Mesenchymal stem cell (in vitro differentiated cells and primary cell): ENCODE measurements at regions not wholly inside any gene's neighbourhood (a gene's known extent, or its start where the extent isn't known, plus 50 kb on each side); places are given as distances from the start of the nearest gene placed in this dataset.
"Not testable (repeated sequence)": the region's sequence is repeated elsewhere in the genome, so short reads cannot be mapped to it uniquely, and the experiment has no call there.

Experiments
- DNase-seq: peaks from one replicate; pipeline ENCODE4 v3.0.0-alpha.2; 2013
- H2AFZ ChIP-seq: one replicate; pipeline ENCODE4 v1.6.1; 2013; ENCODE audit warnings: low read depth, mild to moderate bottlenecking, control low read depth, inconsistent platforms, low read length, moderate library complexity
- H2AK5ac ChIP-seq: 2 replicates; pipeline ENCODE4 v1.6.1; 2013; ENCODE audit warnings: low read length, moderate library complexity, mild to moderate bottlenecking, inconsistent platforms; ENCODE audit not compliant: severe bottlenecking
- H2BK120ac ChIP-seq: one replicate; pipeline ENCODE4 v1.6.1; 2013; ENCODE audit warnings: low read depth, mild to moderate bottlenecking, inconsistent platforms, low read length, moderate library complexity
- H2BK12ac ChIP-seq, 2 experiments: one replicate each; pipeline ENCODE4 v1.6.1; 2013; ENCODE audit warnings: inconsistent platforms in 2 of 2, low read length in 2 of 2, mild to moderate bottlenecking in 2 of 2, moderate library complexity in 2 of 2, control low read depth in 1 of 2
- H2BK15ac ChIP-seq: one replicate; pipeline ENCODE4 v1.6.1; 2013; ENCODE audit warnings: mild to moderate bottlenecking, low read depth, inconsistent platforms; ENCODE audit not compliant: poor library complexity, severe bottlenecking
- H2BK5ac ChIP-seq: 2 replicates; pipeline ENCODE4 v1.6.1; 2013; ENCODE audit warnings: low read depth, mild to moderate bottlenecking, low read length, control low read depth, inconsistent platforms; ENCODE audit not compliant: poor library complexity, severe bottlenecking
- H3K14ac ChIP-seq, 2 experiments: one replicate each; pipeline ENCODE4 v1.6.1; 2013; ENCODE audit warnings: inconsistent platforms in 2 of 2, low read length in 2 of 2, control low read depth in 1 of 2, mild to moderate bottlenecking in 1 of 2, moderate library complexity in 1 of 2
- H3K18ac ChIP-seq, 2 experiments: one replicate each; pipeline ENCODE4 v1.6.1; 2013; ENCODE audit warnings: inconsistent platforms in 2 of 2, low read length in 2 of 2, control low read depth in 1 of 2, low read depth in 1 of 2, mild to moderate bottlenecking in 1 of 2
- H3K23ac ChIP-seq, 2 experiments: one replicate each; pipeline ENCODE4 v1.6.1; 2013; ENCODE audit warnings: inconsistent platforms in 2 of 2, low read length in 2 of 2, mild to moderate bottlenecking in 2 of 2, moderate library complexity in 2 of 2, control low read depth in 1 of 2
- H3K27ac ChIP-seq: 2 replicates; pipeline ENCODE4 v1.5.1; 2013; ENCODE audit warnings: mild to moderate bottlenecking, moderate library complexity, low read length, control low read depth, inconsistent platforms; ENCODE audit not compliant: poor library complexity, severe bottlenecking
- H3K27me3 ChIP-seq, 2 experiments: 2 replicates each; pipeline versions ENCODE4 v1.6.1 to v1.7.0; 2013; ENCODE audit warnings: low read length in 2 of 2, mild to moderate bottlenecking in 2 of 2, moderate library complexity in 2 of 2, control low read depth in 1 of 2, inconsistent platforms in 1 of 2; ENCODE audit not compliant: control insufficient read depth in 1 of 2, insufficient read depth in 1 of 2
- H3K36me3 ChIP-seq, 2 experiments: 2 replicates each; pipeline versions ENCODE4 v1.6.1 to v1.7.0; 2013; ENCODE audit warnings: low read length in 2 of 2, control low read depth in 1 of 2, inconsistent platforms in 1 of 2, low read depth in 1 of 2, mild to moderate bottlenecking in 1 of 2; ENCODE audit not compliant: insufficient read depth in 2 of 2, control insufficient read depth in 1 of 2
- H3K4ac ChIP-seq, 2 experiments: one replicate each; pipeline ENCODE4 v1.6.1; 2013; ENCODE audit warnings: inconsistent platforms in 2 of 2, low read length in 2 of 2, mild to moderate bottlenecking in 2 of 2, moderate library complexity in 2 of 2, control low read depth in 1 of 2, low read depth in 1 of 2
- H3K4me1 ChIP-seq: 2 replicates; pipeline ENCODE4 v1.6.1; 2013; ENCODE audit warnings: low read depth, low read length, control low read depth; ENCODE audit not compliant: control insufficient read depth, insufficient read depth
- H3K4me2 ChIP-seq: 2 replicates; pipeline ENCODE4 v1.6.1; 2013; ENCODE audit warnings: low read length, mild to moderate bottlenecking, inconsistent platforms; ENCODE audit not compliant: poor library complexity, severe bottlenecking
- H3K4me3 ChIP-seq, 2 experiments: 2 replicates each; pipeline versions ENCODE4 v1.5.1 to v1.7.0; 2013; ENCODE audit warnings: low read length in 2 of 2, mild to moderate bottlenecking in 2 of 2, control low read depth in 1 of 2, low read depth in 1 of 2; ENCODE audit not compliant: insufficient read depth in 1 of 2
- H3K79me1 ChIP-seq: replicated peaks from 2 replicates; pipeline ENCODE4 v1.6.1; 2013; ENCODE audit warnings: mild to moderate bottlenecking, control low read depth, low read length, inconsistent platforms; ENCODE audit not compliant: poor library complexity, severe bottlenecking
- H3K9ac ChIP-seq: 2 replicates; pipeline ENCODE4 v1.7.0; 2013; ENCODE audit warnings: mild to moderate bottlenecking, low read length, moderate library complexity
- H3K9me3 ChIP-seq: 2 replicates; pipeline ENCODE4 v1.7.0; 2013; ENCODE audit warnings: mild to moderate bottlenecking, low read length; ENCODE audit not compliant: control insufficient read depth
- H4K8ac ChIP-seq: one replicate; pipeline ENCODE4 v1.6.1; 2013; ENCODE audit warnings: inconsistent platforms, mild to moderate bottlenecking, low read length, moderate library complexity
- H4K91ac ChIP-seq: one replicate; pipeline ENCODE4 v1.6.1; 2013; ENCODE audit warnings: mild to moderate bottlenecking, low read length, inconsistent platforms
- WGBS: methylation state at CpG from one replicate; pipeline ENCODE4 v1.1.7; 2013; ENCODE audit warnings: mixed read lengths; 5-methylcytosine and 5-hydroxymethylcytosine counted together

- Histone ChIP-seq H3K9ac (no peak overlapping the region), H4K91ac (no peak overlapping the region), H2AFZ (no peak overlapping the region), H2BK120ac (no peak overlapping the region), H2BK12ac (no peak overlapping the region), H3K4me3 (no peak overlapping the region), H2BK5ac (no peak overlapping the region), H3K36me3 (no peaks in the 10 kb centered on the region), H3K23ac (no peak overlapping the region), H3K27me3 (no peaks in the 10 kb centered on the region), H3K4me1 (no peaks in the 10 kb centered on the region), H2BK15ac (no peak overlapping the region), H3K4ac (no peak overlapping the region), H3K4me2 (no peak overlapping the region), H3K14ac (no peak overlapping the region), H3K79me1 (no peaks in the 10 kb centered on the region), H4K8ac (no peak overlapping the region), H2AK5ac (no peak overlapping the region), H3K9me3 (no peaks in the 10 kb centered on the region), H3K18ac (no peak overlapping the region), H3K27ac (no peak overlapping the region)
- DNase-seq = no peak
- 39% methylated on average over 3 of the region's 3 CpGs for WGBS
These were observed 112.1 kb downstream of the RSL24D1 start for GRCh38 chr15:55084673-55085072.

GRCh38 chr15:55084216-55084615 is 112.5 kb downstream of the RSL24D1 start:
- Histone ChIP-seq H3K27ac (no peak overlapping the region), H3K23ac (no peak overlapping the region), H2AFZ (no peak overlapping the region), H3K9me3 (no peaks in the 10 kb centered on the region), H3K36me3 (no peaks in the 10 kb centered on the region), H3K4me2 (no peak overlapping the region), H3K9ac (no peak overlapping the region), H2BK120ac (no peak overlapping the region), H3K27me3 (no peaks in the 10 kb centered on the region), H3K18ac (no peak overlapping the region), H3K4ac (no peak overlapping the region), H4K91ac (no peak overlapping the region), H3K4me1 (no peaks in the 10 kb centered on the region), H2BK15ac (no peak overlapping the region), H4K8ac (no peak overlapping the region), H2BK12ac (no peak overlapping the region), H3K4me3 (no peak overlapping the region), H2BK5ac (no peak overlapping the region), H3K79me1 (no peaks in the 10 kb centered on the region), H3K14ac (no peak overlapping the region), H2AK5ac (no peak overlapping the region)
- DNase-seq = no peak
- 75% methylated on average over 3 of the region's 3 CpGs for WGBS

GRCh38 chr15:55077052-55077451 is 119.7 kb downstream of the RSL24D1 start:
- H4K91ac ChIP-seq, H3K14ac ChIP-seq, H3K27me3 ChIP-seq, H3K4me1 ChIP-seq, H3K79me1 ChIP-seq, H2BK120ac ChIP-seq, H3K36me3 ChIP-seq, H2AFZ ChIP-seq, H2BK12ac ChIP-seq, H4K8ac ChIP-seq, DNase-seq, H3K9ac ChIP-seq, H3K18ac ChIP-seq, H3K9me3 ChIP-seq, H2BK15ac ChIP-seq, H3K4ac ChIP-seq, H3K4me2 ChIP-seq, H3K23ac ChIP-seq, H2AK5ac ChIP-seq, H2BK5ac ChIP-seq, H3K27ac ChIP-seq, H3K4me3 ChIP-seq: not testable (repeated sequence)
- WGBS = no CpG with 5 or more reads among the region's 1 CpG

GRCh38 chr15:55074431-55074830 is 122.3 kb downstream of the RSL24D1 start:
- no peak overlapping the region for H3K4ac ChIP-seq
- no peak for DNase-seq
- no peak overlapping the region for H3K4me2 ChIP-seq
- WGBS = 85% methylated on average over 5 of the region's 6 CpGs
- no peak overlapping the region for H2AK5ac ChIP-seq
- H3K4me3 ChIP-seq = no peak overlapping the region
- no peak overlapping the region for H3K18ac ChIP-seq
- no peaks in the 10 kb centered on the region for H3K36me3 ChIP-seq
- H3K23ac ChIP-seq = no peak overlapping the region
- H3K27ac ChIP-seq = no peak overlapping the region
- no peak overlapping the region for H3K14ac ChIP-seq
- no peak overlapping the region for H4K8ac ChIP-seq
- no peaks in the 10 kb centered on the region for H3K79me1 ChIP-seq
- H3K9ac ChIP-seq = no peak overlapping the region
- H2BK15ac ChIP-seq = no peak overlapping the region
- H3K27me3 ChIP-seq = no peaks in the 10 kb centered on the region
- H3K4me1 ChIP-seq = no peaks in the 10 kb centered on the region
- H2BK12ac ChIP-seq = no peak overlapping the region
- no peak overlapping the region for H2AFZ ChIP-seq
- H2BK120ac ChIP-seq = no peak overlapping the region
- no peak overlapping the region for H4K91ac ChIP-seq
- H3K9me3 ChIP-seq = peaks cover 5% of the 10 kb centered on the region
- no peak overlapping the region for H2BK5ac ChIP-seq
